ENCODE measurements at regions not wholly inside any gene's neighbourhood (a gene's known extent, or its start where the extent isn't known, plus 50 kb on each side); places are given as distances from the start of the nearest gene placed in this dataset.

- no peaks in the 10 kb centered on the region for H3K4me1 Mint-ChIP-seq (ENCODE audit: low read depth)
- H3K27me3 Mint-ChIP-seq (ENCODE audit: insufficient read depth): peaks cover 8% of the 10 kb centered on the region
- no peak overlapping the region for H3K4me3 Mint-ChIP-seq
- peaks cover 4% of the 10 kb centered on the region; the same call in 1 of the 2 replicates for H3K9me3 Mint-ChIP-seq
- DNase-seq: no peak
- no peaks in the 10 kb centered on the region for H3K36me3 Mint-ChIP-seq (ENCODE audit: low read depth)
- no peak for TF ChIP-seq CTCF (IDR thresholded peaks at IDR 0.05)
- no peak overlapping the region for H3K27ac Mint-ChIP-seq
Observed at GRCh38 chr3:187795207-187795960, 50.1 kb upstream of the BCL6 start.

GRCh38 chr3:187798126-187798525 lies 52.9 kb upstream of the BCL6 start:
- Mint-ChIP-seq H3K4me3 (no peak overlapping the region), H3K9me3 (peaks cover 4% of the 10 kb centered on the region; the same call in 1 of the 2 replicates), H3K27me3 (ENCODE audit: insufficient read depth) (peaks cover 7% of the 10 kb centered on the region), H3K4me1 (ENCODE audit: low read depth) (no peaks in the 10 kb centered on the region), H3K36me3 (ENCODE audit: low read depth) (no peaks in the 10 kb centered on the region), H3K27ac (no peak overlapping the region)
- DNase-seq: no peak
- no peak for TF ChIP-seq CTCF (IDR thresholded peaks at IDR 0.05)

GRCh38 chr3:187798531-187799530 lies 53.6 kb upstream of the BCL6 start:
- Mint-ChIP-seq H3K27me3 (ENCODE audit: insufficient read depth) (peaks cover 3% of the 10 kb centered on the region), H3K4me1 (ENCODE audit: low read depth) (no peaks in the 10 kb centered on the region), H3K36me3 (ENCODE audit: low read depth) (no peaks in the 10 kb centered on the region), H3K4me3 (no peak overlapping the region), H3K9me3 (peaks cover 4% of the 10 kb centered on the region; the same call in 1 of the 2 replicates), H3K27ac (no peak overlapping the region; the same call in 1 of the 2 replicates)
- no peak for DNase-seq
- TF ChIP-seq CTCF (IDR thresholded peaks at IDR 0.05): no peak

- no peak for DNase-seq
- H3K27me3 Mint-ChIP-seq (ENCODE audit: insufficient read depth): peaks cover 2% of the 10 kb centered on the region
- TF ChIP-seq CTCF (IDR thresholded peaks at IDR 0.05): no peak
- no peak overlapping the region for H3K27ac Mint-ChIP-seq
- H3K9me3 Mint-ChIP-seq: peaks cover 4% of the 10 kb centered on the region; the same call in 1 of the 2 replicates
- H3K4me1 Mint-ChIP-seq (ENCODE audit: low read depth): no peaks in the 10 kb centered on the region
- H3K4me3 Mint-ChIP-seq: no peak overlapping the region
- H3K36me3 Mint-ChIP-seq (ENCODE audit: low read depth): no peaks in the 10 kb centered on the region
Observed at GRCh38 chr3:187799942-187800641, 54.8 kb upstream of the BCL6 start.

GRCh38 chr3:187801152-187801551 lies 55.9 kb upstream of the BCL6 start:
- Mint-ChIP-seq H3K36me3 (ENCODE audit: low read depth) (no peaks in the 10 kb centered on the region), H3K27ac (no peak overlapping the region), H3K4me3 (no peak overlapping the region), H3K27me3 (ENCODE audit: insufficient read depth) (peaks cover 2% of the 10 kb centered on the region), H3K4me1 (ENCODE audit: low read depth) (no peaks in the 10 kb centered on the region), H3K9me3 (peaks cover 4% of the 10 kb centered on the region; the same call in 1 of the 2 replicates)
- DNase-seq: no peak
- TF ChIP-seq CTCF (IDR thresholded peaks at IDR 0.05): no peak
